ENCODE measurements at regions not wholly inside any gene's neighbourhood (a gene's known extent, or its start where the extent isn't known, plus 50 kb on each side); places are given as distances from the start of the nearest gene placed in this dataset.

DNA sequence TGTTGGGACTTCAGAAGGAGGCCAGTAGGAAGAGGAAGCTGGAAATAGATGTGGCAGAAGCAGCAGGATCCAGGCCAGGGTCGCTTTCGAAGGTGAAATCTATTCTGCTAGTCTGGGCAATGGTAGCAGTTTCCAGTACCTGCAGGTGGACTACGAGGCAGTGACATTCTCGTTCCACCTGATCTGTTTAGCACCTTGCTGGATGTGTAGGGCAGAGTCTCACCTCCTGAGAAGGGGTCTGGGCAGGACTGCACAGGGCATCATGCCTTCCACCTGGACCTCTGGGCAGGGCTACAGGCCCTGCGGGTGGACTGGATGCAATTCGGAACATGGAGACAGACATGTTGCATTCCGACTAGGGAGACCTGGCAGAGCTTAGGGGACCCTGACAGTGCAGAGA, 254.8 kb upstream of the ZNF32 start:
- DNase-seq (ENCODE audit: low spot score), result no peak

DNA sequence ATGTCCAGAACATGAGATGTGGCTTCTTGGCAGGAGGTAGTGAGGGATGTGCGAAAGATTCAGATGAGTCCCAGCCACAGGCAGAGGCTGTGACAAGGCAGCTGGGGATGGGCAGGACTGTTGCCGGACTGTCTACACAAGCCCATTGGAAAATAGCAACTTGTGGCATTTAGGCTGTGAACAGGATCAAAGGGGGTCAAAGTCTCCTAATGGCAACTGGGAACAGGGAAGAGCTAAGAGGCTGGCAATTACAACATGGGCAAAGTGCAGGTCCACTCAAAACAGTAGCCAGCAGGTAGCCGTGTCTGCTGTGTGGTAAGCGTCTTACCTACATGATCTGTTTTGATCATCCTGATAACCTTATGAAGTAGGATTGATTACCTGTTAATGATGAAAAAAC, 254.2 kb upstream of the ZNF32 start:
- DNase-seq (ENCODE audit: low spot score), result no peak

DNA sequence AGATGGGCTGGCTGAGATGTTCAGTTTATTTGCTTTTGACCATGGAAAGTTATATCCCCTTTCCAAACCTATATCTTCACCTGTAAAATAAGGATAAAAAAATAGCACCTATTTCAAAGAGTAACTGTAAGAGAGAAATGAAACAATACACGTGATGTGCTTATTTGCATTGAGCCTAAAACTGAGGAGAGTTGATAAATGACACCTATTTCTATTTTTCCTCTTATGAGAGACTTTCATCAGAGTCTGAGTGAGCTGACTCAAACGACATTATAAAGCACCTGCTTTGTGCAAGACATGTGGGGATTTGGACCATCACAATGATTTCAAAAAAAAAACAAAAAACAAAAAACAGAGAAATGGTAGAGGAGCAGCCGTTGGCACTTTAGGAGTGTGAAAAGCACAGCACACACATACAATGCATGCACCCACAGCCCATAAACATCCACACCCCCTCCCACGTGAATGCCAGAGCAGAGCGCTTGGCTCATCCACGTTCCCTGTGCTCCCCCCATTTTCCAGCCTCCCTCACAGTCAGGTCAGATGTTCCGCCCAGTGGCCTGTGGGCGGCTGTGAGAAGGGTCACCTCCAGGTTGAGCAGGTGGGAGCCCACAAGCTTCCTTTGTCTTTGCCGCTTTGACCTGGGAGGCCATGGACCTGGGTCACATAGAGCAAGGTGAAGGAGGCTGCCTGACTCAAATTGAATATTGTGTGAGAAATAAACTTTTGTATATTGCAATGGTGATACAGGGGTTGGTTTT, 253.2 kb upstream of the ZNF32 start:
- no peak for DNase-seq (ENCODE audit: low spot score)

DNA sequence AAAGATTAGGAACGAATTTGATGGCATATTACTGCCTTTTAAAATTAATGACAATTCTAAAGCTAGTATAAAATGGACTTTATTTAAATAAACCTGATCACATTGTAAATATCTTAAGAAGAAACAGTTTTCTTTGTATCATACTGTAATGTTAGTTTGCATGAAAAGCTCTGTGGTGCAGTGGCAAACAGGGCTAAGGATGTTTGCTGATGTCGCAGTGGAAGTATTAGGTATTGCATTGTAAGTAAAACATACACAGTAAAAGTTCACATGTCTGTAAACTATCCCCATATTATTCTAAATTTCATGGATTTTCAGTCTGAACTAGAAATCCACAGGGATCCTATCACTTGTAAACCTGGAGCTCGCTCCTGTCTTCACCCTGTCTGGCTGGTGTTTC, 252.6 kb upstream of the ZNF32 start:
- DNase-seq (ENCODE audit: low spot score), result no peak

DNA sequence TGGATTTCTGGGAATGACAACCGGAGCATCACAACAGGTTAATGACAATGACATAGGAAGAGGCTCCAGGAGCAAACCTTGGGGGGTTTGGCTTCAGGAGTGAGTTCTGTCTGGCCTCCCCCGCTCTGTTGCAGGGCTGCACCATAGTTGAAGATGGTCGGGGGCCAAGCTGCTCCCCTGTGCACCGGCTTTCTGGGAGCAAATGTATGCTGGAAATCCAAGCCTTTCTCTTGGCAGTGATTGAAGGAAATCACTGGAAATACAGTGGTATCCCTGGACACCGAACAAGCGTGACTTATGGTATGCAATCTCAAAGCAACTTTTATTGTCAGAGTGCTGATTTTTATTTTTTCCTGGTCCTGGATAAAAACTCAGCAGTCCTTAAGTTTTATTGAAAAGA, 251.9 kb upstream of the ZNF32 start:
- no peak for DNase-seq (ENCODE audit: low spot score)

DNA sequence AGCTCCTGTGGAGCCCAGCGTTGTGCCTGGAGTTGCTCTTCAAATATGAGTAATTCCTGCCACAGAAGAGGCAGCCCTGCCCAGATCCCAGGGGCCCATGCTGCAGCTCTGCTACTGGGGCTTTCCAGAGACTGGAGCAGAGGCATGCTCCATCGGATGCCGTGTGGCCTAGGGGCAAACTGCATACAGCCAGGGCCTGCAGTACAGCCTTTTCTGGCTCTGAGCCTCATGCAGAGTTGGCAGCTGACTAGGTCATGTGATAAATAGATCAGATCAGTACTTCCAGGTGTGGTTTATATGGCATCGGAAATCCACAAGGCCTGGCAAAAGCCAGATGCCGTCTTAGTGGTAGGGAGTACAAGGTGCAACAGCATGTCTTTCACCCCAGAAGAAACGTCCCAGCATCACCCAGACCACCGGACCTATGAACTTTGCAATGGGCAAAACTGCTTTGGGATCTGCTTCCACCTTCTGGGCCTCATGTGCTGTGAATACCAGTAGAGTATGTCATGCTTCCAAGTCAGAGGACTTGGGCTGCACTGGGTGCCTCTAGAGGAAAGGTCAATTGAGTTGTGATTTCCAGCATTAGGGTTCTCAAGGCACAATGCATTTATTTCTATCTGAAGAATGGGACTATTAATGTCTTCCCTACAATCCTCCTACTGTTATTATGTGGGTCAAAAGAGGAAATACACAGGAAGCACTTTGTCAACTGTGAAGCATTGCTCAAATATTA, 250.7 kb upstream of the ZNF32 start:
- no peak for DNase-seq (ENCODE audit: low spot score)

DNA sequence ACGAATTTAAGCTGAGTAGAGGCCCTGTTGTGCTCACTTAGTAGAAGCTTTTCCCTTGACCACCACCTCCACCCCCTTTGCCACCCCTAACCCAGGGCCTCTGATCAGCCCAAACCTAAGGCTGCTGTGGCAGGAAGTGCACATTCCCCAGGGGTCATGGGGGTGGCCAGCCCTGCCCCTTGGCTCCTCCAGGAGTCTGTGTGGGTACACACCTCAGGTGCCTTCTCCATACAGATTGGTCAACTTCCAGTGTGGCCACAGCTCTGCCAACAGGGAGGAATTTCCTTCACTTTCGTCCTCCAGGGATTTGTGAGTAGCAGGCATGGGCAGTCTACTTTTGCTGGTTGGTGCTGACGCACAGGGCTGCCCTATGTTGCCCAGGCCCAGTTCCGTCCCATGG, 249.9 kb upstream of the ZNF32 start:
- DNase-seq (ENCODE audit: low spot score), result no peak

DNA sequence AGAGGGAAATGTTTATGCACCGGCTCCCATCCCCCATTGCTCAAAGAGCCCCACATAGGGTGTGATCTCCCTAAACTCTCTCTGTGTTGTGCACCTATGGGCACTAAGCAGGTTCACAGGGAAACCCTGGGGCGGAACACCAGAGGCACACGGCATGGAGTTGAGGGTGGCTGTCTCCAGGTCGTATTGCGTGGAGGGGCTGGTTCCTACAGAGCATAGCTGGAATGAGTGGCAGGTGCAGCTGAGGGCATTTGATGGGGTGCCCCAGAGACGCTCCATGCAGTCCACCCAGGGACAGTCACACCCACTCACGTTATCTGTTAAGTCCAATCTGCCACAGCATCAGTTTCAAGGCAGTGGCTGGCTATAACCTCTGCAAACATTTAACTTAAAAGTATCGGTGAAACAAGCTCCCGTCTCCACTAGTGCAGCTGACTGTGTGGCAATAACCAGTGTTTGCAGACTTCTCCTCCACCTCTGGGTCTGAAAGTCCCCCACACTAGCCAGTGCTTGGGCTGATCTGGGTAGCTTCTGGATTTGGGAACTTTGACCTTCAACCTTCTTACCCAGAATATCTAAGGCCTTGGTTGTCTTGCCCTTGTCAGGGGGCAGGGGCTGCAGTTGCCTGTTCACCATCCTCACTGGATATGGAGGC, 249.2 kb upstream of the ZNF32 start:
- DNase-seq (ENCODE audit: low spot score), result no peak

DNA sequence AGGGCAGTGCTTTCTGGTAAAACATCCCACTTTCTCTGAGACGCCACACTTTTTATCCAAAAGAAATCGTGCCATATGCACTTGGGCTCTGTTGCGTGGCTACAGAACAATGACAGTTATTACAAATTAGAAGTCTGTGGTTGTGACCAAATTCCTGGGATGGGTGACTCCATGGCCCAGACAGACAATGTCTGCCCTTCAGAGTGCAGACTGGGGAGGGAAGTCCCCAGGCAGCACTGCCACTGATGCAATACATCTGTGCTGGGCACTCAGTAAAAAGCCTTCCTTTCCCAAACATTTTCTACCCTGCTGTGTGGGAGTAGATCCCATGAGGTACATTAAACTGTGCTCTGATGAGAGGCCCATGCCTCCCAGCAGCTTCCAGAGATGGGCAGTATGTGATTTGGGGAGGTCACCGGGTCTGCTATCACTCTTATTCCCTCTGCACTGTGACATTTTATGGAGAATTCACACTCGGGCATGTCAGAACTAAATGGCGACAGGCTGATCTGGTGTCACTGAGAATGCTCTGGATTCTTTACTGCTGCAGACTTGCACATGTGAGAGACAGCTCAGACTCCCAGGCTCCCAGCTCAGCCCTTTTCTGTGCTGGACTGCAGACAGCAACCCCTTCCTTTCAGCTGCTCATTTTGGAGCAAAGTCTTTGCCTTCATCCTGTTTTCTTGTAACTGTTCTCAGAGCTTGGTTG, 243.5 kb upstream of the ZNF32 start:
- peak; percentile 51 for DNase-seq (ENCODE audit: low spot score)

DNA sequence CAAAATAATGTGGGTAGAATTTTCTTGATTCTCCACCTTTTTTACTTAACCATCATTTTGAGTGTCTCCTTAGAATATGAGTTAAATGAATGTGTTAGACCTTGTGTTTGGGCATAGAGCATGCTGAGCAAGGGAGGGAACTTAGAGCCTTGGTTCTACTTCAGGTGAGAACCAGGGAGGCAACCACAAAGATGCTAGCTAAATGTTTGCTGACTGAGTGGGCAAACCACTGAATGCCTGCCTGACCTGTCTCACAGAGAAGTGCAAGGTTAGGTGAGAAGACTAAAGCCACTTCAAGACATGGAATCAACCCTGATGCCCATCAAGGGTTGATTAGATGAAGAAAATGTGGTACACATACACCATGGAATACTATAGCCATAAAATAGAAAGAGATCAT, 242.6 kb upstream of the ZNF32 start:
- DNase-seq (ENCODE audit: low spot score), result no peak

DNA sequence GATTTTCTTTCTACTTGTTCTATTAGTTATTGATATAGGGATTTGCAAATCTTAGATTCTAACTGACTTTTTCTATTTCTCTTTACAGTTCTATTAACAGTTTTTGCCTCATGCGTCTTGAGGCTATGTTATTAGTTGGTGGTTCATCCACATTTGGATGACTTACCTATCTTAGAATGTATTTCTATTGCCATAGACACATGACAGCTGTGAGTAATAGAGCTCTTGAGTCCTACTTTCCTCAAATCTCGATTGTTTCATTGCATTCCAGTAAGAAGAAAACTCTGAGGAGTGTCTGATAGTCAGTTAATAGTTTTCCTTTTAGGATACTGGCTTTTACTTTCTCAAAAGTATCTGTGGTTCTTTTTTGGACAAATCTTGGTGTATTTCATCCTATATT, 241.4 kb upstream of the ZNF32 start:
- DNase-seq (ENCODE audit: low spot score), result no peak

DNA sequence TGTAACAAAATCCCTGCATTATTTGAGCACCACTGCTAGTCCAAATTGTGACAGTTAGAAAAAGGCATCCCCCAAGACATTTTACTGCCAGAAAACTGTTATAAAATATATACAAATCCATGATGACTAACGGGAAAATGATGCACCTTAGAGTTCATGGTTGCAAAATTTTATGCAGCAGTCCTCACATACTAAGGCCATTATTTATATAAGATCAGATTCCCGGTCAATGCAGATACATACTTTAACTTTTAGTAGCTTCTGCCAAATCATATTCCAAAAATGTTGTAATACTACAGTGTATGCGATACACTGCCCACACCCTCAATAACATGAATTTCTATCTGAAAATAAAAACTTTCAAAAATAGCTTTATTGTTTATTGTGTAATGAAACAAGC, 239.9 kb upstream of the ZNF32 start:
- DNase-seq (ENCODE audit: low spot score), result peak; percentile 45

DNA sequence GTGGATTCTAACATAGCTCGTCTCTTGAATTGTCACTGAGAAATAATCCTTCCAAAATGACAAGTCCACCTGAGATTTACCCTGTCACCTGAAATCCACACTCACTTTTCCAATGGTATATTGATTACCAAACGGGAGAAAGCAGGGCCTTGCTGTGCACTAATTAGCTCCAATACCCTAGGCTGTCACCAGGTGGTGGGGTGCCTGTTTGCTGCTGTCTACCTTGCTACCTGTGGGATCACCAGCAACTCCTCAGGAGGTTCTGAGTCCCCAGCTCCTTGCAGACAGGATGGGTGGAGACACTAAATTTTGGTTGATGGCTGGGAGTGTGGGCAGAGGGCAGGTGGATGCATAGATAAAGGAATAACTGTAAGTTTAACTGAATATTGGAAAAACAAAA, 237.2 kb upstream of the ZNF32 start:
- DNase-seq (ENCODE audit: low spot score), result no peak

DNA sequence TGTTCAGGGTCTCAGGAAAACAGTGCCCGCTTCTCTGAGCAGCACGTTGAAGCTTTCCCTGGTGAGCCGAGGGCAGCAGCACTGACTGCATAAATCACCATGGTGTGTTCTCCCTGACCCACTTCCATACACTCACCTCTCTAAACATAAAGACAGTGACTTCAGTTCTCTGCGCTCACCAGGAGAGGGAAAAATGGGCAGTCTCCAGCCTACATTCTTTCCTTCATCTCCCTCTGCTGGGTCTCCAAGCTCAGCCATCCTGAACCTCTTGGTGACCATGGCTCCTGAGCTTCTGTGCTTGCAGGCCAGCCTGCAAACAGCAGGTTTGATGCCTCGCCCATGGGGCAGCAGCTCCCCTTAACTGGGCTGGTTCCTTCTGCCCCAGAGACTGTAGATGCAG, 236.6 kb upstream of the ZNF32 start:
- DNase-seq (ENCODE audit: low spot score), result no peak

DNA sequence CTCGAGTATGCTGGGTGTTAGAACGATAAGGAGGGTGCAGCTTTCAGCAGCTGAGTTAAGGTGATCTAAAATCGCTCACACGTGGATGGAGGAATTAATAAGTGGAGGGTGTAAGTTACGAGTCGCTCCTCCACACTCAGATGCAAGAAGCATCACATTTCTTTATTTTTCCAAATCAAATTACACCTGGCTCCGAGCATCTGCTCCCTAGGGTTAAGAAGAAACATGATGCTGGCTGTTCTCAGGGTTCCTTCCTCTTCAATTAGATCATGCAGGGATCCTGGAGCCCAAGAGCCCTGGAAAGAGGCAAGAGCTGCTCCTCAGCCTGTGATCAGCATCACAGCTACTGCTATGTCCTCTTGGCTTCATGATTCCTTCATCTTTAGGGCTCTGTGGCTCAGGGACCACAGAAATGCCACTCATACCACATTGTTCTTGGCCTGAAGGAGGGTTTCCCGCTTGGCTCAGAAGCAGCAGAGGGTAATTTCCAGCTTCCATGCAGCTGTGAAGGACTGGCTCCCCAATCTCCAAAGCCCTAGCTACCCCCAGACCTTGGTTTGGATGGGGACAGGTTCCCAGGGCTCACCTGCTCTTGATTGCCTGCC, 235.9 kb upstream of the ZNF32 start:
- no peak for DNase-seq (ENCODE audit: low spot score)

DNA sequence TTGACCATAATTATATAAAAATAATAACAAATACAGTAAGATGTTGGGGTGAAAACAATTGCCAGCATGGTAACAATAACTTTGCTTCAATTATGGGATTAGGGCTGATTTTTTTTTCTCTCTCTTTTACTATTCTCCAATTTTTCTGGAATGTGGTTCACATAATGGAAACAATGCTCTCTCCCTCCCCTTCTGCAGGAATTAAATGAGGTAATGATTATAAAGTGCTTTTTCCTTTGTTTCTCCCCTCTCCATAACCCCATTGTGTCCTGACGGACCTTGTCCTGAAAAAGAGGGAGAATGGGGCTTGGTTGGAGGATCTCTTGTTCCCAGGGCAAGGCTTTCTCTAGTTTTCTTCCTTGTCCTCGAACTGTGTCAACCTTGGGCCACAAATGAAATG, 234.0 kb upstream of the ZNF32 start:
- no peak for DNase-seq (ENCODE audit: low spot score)

DNA sequence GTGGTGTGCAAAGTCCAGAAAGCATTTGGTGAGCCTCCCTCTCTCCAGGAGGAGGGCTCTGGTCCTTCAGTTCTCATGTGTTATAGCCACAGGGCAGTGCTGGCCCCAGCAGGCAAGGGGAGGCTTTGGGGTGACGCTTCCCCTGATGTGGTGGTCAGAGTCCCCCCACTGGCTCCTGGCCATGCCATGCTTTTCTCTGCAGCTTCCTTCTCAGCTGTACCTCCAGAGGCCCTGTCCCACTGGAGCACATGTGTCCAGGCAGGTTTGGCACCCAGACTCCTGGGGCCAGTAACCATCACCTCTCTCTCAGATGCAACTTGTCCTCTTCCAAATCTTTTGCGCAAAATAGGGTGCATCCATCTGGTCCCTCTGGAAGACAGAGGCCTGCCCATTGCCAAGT, 233.0 kb upstream of the ZNF32 start:
- DNase-seq (ENCODE audit: low spot score), result no peak

DNA sequence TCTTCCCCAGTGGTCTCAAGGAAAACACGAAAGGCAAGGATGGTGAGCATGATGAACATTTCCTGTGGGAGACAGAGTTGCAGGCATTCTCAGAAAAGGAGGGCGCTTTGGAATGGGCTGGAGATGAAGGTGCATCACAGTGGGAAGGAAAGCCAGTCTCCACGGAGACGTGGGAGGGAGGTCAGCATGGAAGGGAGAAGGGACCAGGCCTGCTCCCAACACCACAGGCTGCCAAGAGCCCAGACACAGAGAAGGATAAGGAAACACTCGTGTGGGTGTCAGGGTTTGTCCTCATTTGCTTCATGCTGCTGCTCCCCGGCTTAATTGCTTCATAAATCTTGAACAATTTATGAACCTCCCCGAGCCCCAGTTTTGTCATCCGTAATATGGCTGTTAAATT, 231.5 kb upstream of the ZNF32 start:
- DNase-seq (ENCODE audit: low spot score), result no peak

DNA sequence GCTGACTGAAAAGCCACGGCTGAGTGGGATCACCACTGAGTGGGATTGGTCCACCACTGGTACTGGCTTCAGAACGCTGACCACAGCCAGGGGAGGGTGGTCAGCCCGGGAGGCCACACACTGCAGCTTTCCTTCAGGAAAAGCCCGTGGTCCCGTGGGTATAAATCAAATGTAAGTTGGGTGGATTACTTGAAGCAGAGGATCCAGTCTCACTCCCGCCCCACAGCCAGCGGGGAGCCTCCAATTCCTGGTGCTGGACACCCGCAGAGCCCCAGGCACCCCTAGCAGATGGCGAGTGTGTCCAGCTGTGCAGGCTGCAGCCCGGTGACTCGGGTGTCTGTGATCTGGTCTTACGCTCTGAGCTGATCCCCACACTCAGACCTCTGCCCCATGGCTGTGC, 231.1 kb upstream of the ZNF32 start:
- no peak for DNase-seq (ENCODE audit: low spot score)

DNA sequence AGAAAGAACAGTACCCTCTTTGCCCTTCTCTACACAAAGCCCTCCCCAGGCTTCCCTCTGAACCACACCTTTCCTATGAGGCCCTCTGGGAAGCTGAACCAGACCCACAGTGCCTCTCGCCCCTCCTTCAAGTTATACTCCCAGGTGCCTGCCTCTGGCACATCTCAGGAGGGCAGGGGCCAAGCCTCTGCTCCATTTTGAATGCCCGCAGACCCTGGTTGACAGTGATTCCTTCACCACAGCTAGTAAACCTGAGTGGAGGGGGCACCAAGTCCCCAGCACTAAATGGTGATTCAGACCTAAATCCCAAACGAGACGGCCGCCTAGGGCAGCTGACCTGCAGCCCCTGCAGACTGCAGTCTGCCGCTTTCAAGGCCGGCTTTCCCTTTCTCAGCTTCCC, 230.5 kb upstream of the ZNF32 start:
- no peak for DNase-seq (ENCODE audit: low spot score)

DNA sequence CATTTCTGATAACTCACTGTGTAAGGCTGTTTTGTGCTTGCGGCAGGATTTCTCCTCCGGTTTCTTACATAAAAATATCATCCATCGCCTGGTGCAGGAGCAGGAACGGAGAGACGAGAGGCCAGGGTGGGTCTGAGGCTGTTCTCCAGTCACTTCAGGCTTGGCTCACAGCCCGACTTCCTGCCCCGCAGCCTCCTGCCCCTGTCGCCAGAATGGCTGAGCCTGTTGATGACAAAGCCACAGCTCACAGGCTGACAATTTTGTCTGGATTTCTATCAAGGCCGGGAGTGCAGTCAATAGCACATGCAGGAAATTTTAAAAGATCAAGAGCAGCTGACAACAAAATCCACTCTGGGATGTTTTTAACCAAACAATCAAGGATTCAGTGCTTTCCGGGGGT, 229.7 kb upstream of the ZNF32 start:
- peak; percentile 31 for DNase-seq (ENCODE audit: low spot score)

DNA sequence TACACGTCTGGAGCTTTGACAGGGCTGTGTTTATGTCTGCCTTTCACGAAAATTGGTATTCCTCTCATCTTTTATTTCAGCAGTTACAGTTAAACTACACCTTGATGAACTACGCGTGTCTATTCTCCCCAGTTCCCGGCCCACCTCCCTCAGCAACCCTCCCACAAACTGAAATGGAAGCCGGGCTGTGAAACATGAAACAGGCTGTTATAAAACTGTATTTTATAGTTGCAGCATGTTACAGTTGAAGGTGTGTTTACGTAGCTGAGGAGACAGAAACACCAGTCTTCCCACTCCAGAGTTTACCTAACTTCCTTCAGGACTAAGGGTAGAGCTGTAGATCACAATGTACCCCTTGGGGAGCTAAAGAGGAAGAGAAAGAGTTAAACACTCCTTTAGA, 228.3 kb upstream of the ZNF32 start:
- no peak for DNase-seq (ENCODE audit: low spot score)

Measured in H4 (cell line).